SK-N-SH (cell line): ENCODE measurements at regions not wholly inside any gene's neighbourhood (a gene's known extent, or its start where the extent isn't known, plus 50 kb on each side); places are given as distances from the start of the nearest gene placed in this dataset.

Source experiments
- CTCF ChIA-PET: fragments of 300-600, 350-600 bp; formaldehyde crosslinking; extraction: SDS; loops from one replicate; lab custom pipeline; 2021; lab: Yijun Ruan, JAX
- POLR2A ChIA-PET: fragments of 350-600 bp; sonication (Branson Sonifier 250); formaldehyde crosslinking; extraction: SDS; loops from one replicate; lab custom pipeline; 2020; ENCODE audit warnings: antibody characterized with exemption, inconsistent platforms; lab: Yijun Ruan, JAX
- DNase-seq: peaks from one replicate; pipeline ENCODE4 v3.0.0; 2012
- H2AFZ ChIP-seq: fragments of 200-600 bp; sonication (generic); 2 replicates; pipeline ENCODE4 v1.8.1; 2016; ENCODE audit warnings: antibody characterized with exemption, mild to moderate bottlenecking, low read depth
- H3F3A ChIP-seq: fragments of 200-600 bp; sonication (generic); replicated peaks from 2 replicates; pipeline ENCODE3; 2016; ENCODE audit warnings: antibody characterized with exemption, mild to moderate bottlenecking; ENCODE audit not compliant: insufficient read depth
- H3K27ac ChIP-seq, 2 experiments: fragments of 200-500 bp in 1 of 2; fragments of 200-600 bp in 1 of 2; sonication (Bioruptor generic) in 1 of 2; sonication (generic), shearing (Covaris generic) in 1 of 2; 2 replicates each; pipeline versions ENCODE4 v1.5.1 to v1.6.1; 2014 to 2016; ENCODE audit warnings: low read depth in 2 of 2, inconsistent platforms in 1 of 2, low read length in 1 of 2, mild to moderate bottlenecking in 1 of 2, mixed read lengths in 1 of 2
- H3K27me3 ChIP-seq: fragments of 200-600 bp; sonication (generic), shearing (Covaris generic); 2 replicates; pipeline ENCODE4 v1.6.1; 2016; ENCODE audit warnings: mixed run types; ENCODE audit not compliant: insufficient read depth
- H3K36me3 ChIP-seq, 2 experiments: fragments of 200-500 bp in 1 of 2; fragments of 200-600 bp in 1 of 2; sonication (Bioruptor generic) in 1 of 2; sonication (generic) in 1 of 2; replicated peaks in 1 of 2; 2 replicates each; pipeline versions ENCODE3 to v1.5.1; 2014 to 2016; ENCODE audit warnings: low read length in 1 of 2, mild to moderate bottlenecking in 1 of 2; ENCODE audit not compliant: insufficient read depth in 2 of 2, control insufficient read depth in 1 of 2
- H3K4me1 ChIP-seq, 2 experiments: fragments of 200-500 bp in 1 of 2; fragments of 200-600 bp in 1 of 2; sonication (Bioruptor generic) in 1 of 2; sonication (generic), shearing (Covaris generic) in 1 of 2; 2 replicates each; pipeline versions ENCODE4 v1.5.1 to v1.6.1; 2014 to 2016; ENCODE audit warnings: low read depth in 1 of 2, low read length in 1 of 2, mixed run types in 1 of 2; ENCODE audit not compliant: insufficient read depth in 2 of 2, control insufficient read depth in 1 of 2
- H3K4me2 ChIP-seq: fragments of 200-600 bp; sonication (generic), shearing (Covaris generic); 2 replicates; pipeline ENCODE4 v1.6.1; 2017; ENCODE audit warnings: mixed run types
- H3K4me3 ChIP-seq, 2 experiments: fragments of 200-500 bp in 1 of 2; fragments of 200-600 bp in 1 of 2; sonication (Bioruptor generic) in 1 of 2; sonication (generic), shearing (Covaris generic) in 1 of 2; 2 replicates each; pipeline versions ENCODE4 v1.5.1 to v1.8.1; 2014 to 2016; ENCODE audit warnings: low read depth in 2 of 2, inconsistent platforms in 1 of 2, low read length in 1 of 2, mild to moderate bottlenecking in 1 of 2, mixed read lengths in 1 of 2, moderate library complexity in 1 of 2
- H3K79me2 ChIP-seq: fragments of 200-600 bp; sonication (generic); 2 replicates; pipeline ENCODE4 v1.8.1; 2017; ENCODE audit warnings: mild to moderate bottlenecking; ENCODE audit not compliant: insufficient read depth
- H3K9ac ChIP-seq: fragments of 200-600 bp; sonication (generic); 2 replicates; pipeline ENCODE4 v1.6.1; 2017; ENCODE audit warnings: mixed run types
- H3K9me2 ChIP-seq: fragments of 200-600 bp; sonication (generic); 2 replicates; pipeline ENCODE4 v1.6.1; 2017; ENCODE audit warnings: mixed run types
- H3K9me3 ChIP-seq: fragments of 200-600 bp; sonication (generic); 2 replicates; pipeline ENCODE4 v1.6.1; 2017; ENCODE audit warnings: mixed run types, mild to moderate bottlenecking, moderate library complexity
- H4K20me1 ChIP-seq: fragments of 200-600 bp; sonication (generic); 2 replicates; pipeline ENCODE4 v1.6.1; 2017; ENCODE audit warnings: mild to moderate bottlenecking, mixed run types; ENCODE audit not compliant: insufficient read depth
- CTCF ChIP-seq: fragments of 200-600 bp; sonication (generic); IDR thresholded peaks from 2 replicates; pipeline ENCODE4 v1.6.1; 2017; ENCODE audit warnings: antibody characterized with exemption, mild to moderate bottlenecking, moderate library complexity
- EZH2phosphoT487 ChIP-seq: fragments of 200-600 bp; sonication (generic); IDR thresholded peaks from 2 replicates; pipeline ENCODE4 v1.6.1; 2017; ENCODE audit warnings: low read depth, mixed run types, mild to moderate bottlenecking, antibody characterized with exemption, moderate library complexity, borderline replicate concordance
- FOXJ3 ChIP-seq: sonication (generic); formaldehyde crosslinking; IDR thresholded peaks from 2 replicates; pipeline ENCODE4 v1.5.1; 2020; ENCODE audit warnings: mild to moderate bottlenecking, missing genetic modification reagents
- FOXM1 ChIP-seq: IDR thresholded peaks from 2 replicates; pipeline ENCODE4 v1.4.0; 2012; ENCODE audit warnings: low read depth, mild to moderate bottlenecking
- GATA2 ChIP-seq: sonication (generic); formaldehyde crosslinking; IDR thresholded peaks from 2 replicates; pipeline ENCODE4 v1.5.0; 2020; ENCODE audit warnings: mild to moderate bottlenecking, missing genetic modification reagents
- IRF3 ChIP-seq: fragments of 150-350 bp; IDR thresholded peaks from 2 replicates; pipeline ENCODE4 v1.6.1; 2016; ENCODE audit warnings: mild to moderate bottlenecking, low read depth, low read length
- JUND ChIP-seq: IDR thresholded peaks from 2 replicates; pipeline ENCODE4 v1.4.0; 2012
- NFIC ChIP-seq: IDR thresholded peaks from 2 replicates; pipeline ENCODE4 v1.4.0; 2012; ENCODE audit warnings: borderline replicate concordance
- NRF1 ChIP-seq: IDR thresholded peaks from 2 replicates; pipeline ENCODE4 v1.6.1; 2012; ENCODE audit warnings: low read depth, mild to moderate bottlenecking, low read length
- POLR2AphosphoS5 ChIP-seq: IDR thresholded peaks from 2 replicates; pipeline ENCODE4 v1.6.1; 2012; ENCODE audit warnings: low read depth, low read length
- REST ChIP-seq: IDR thresholded peaks from 2 replicates; pipeline ENCODE4 v1.6.1; 2012; ENCODE audit warnings: mild to moderate bottlenecking, low read depth, low read length, moderate library complexity
- RFX5 ChIP-seq: IDR thresholded peaks from 2 replicates; pipeline ENCODE4 v1.6.1; 2012; ENCODE audit warnings: mild to moderate bottlenecking, improper control_type of control experiment, low read length
- RXRA ChIP-seq: IDR thresholded peaks from 2 replicates; pipeline ENCODE4 v1.4.0; 2012; ENCODE audit warnings: low read depth, mild to moderate bottlenecking, borderline replicate concordance
- SIN3A ChIP-seq: IDR thresholded peaks from 2 replicates; pipeline ENCODE4 v1.6.1; 2012; ENCODE audit warnings: low read depth, mild to moderate bottlenecking, low read length, moderate library complexity, borderline replicate concordance
- SMC3 ChIP-seq: IDR thresholded peaks from 2 replicates; pipeline ENCODE4 v1.6.1; 2012; ENCODE audit warnings: low read depth, low read length, improper control_type of control experiment
- TAF1 ChIP-seq: IDR thresholded peaks from 2 replicates; pipeline ENCODE4 v1.6.1; 2012; ENCODE audit warnings: low read depth, mild to moderate bottlenecking, low read length, moderate library complexity, borderline replicate concordance
- TCF12 ChIP-seq: IDR thresholded peaks from 2 replicates; pipeline ENCODE4 v1.4.0; 2012
- TEAD4 ChIP-seq: IDR thresholded peaks from 2 replicates; pipeline ENCODE4 v1.4.0; 2012; ENCODE audit warnings: mild to moderate bottlenecking, borderline replicate concordance; ENCODE audit not compliant: insufficient read depth
- YY1 ChIP-seq: IDR thresholded peaks from 2 replicates; pipeline ENCODE4 v1.4.0; 2012; ENCODE audit warnings: low read depth, mild to moderate bottlenecking
- ZBTB33 ChIP-seq: IDR thresholded peaks from 2 replicates; pipeline ENCODE4 v1.4.0; 2012; ENCODE audit warnings: low read depth, borderline replicate concordance
- WGBS: methylation state at CpG from one replicate; pipeline ENCODE4 v1.1.6; 2017; ENCODE audit warnings: low lambda C conversion rate; 5-methylcytosine and 5-hydroxymethylcytosine counted together

- TF ChIP-seq REST: no peak
- no peak for TF ChIP-seq RFX5
These were observed 825.4 kb downstream of the SORCS3 start (continued) for GRCh38 chr10:105466521-105466920.

- Histone ChIP-seq H3K27ac (no peak overlapping the region), H3K9ac (no peak overlapping the region), H3K9me2 (no peaks in the 10 kb centered on the region), H3K79me2 (no peaks in the 10 kb centered on the region), H3K4me3 (no peak overlapping the region), H3K36me3 (no peaks in the 10 kb centered on the region), H3K9me3 (no peaks in the 10 kb centered on the region), H2AFZ (no peak overlapping the region), H3K4me2 (no peak overlapping the region), H3K27me3 (no peaks in the 10 kb centered on the region), H3F3A (no peaks in the 10 kb centered on the region), H3K4me1 (no peaks in the 10 kb centered on the region), H4K20me1 (no peaks in the 10 kb centered on the region)
- ChIA-PET CTCF (no interaction called here), POLR2A (no interaction called here)
- WGBS: 5% methylated on average over 1 of the region's 1 CpG
- DNase-seq: no peak
- TF ChIP-seq SMC3 (no peak), ZBTB33 (no peak), CTCF (no peak), RXRA (no peak), TEAD4 (no peak), NRF1 (no peak), SIN3A (no peak), TCF12 (no peak), GATA2 (no peak), TAF1 (no peak), REST (no peak), YY1 (no peak), POLR2AphosphoS5 (no peak), FOXM1 (no peak), NFIC (no peak), IRF3 (no peak), EZH2phosphoT487 (no peak), JUND (no peak), FOXJ3 (no peak)
These were observed 793.9 kb downstream of the SORCS3 start for GRCh38 chr10:105434970-105435369.
